Adrenal gland (tissue), 5 donors: ENCODE measurements at regions not wholly inside any gene's neighbourhood (a gene's known extent, or its start where the extent isn't known, plus 50 kb on each side); places are given as distances from the start of the nearest gene placed in this dataset.
"Not testable (repeated sequence)": the region's sequence is repeated elsewhere in the genome, so short reads cannot be mapped to it uniquely, and the experiment has no call there.

Experiments
- POLR2A ChIP-seq, 2 donors: fragments of 450-650 bp; IDR thresholded peaks; one replicate each; pipeline ENCODE4 v1.6.1; 2017; ENCODE audit warnings: antibody characterized with exemption in 2 of 2, mild to moderate bottlenecking in 2 of 2, moderate library complexity in 1 of 2
- TF ChIP-seq, protein P1 (sequence below), 6 experiments: fragments of 450-650 bp in 4 of 6; fragments of 200-600 bp in 2 of 6; sonication (generic) in 1 of 6; IDR thresholded peaks; 1 replicate in 5 of 6; 2 replicates in 1 of 6; pipeline versions ENCODE4 v1.5.1 to v1.8.0; 2016 to 2021; ENCODE audit warnings: antibody characterized with exemption in 6 of 6, mild to moderate bottlenecking in 2 of 6, moderate library complexity in 1 of 6
- donor health status: DM: no; HTN: no; CAD: no.

DNA sequence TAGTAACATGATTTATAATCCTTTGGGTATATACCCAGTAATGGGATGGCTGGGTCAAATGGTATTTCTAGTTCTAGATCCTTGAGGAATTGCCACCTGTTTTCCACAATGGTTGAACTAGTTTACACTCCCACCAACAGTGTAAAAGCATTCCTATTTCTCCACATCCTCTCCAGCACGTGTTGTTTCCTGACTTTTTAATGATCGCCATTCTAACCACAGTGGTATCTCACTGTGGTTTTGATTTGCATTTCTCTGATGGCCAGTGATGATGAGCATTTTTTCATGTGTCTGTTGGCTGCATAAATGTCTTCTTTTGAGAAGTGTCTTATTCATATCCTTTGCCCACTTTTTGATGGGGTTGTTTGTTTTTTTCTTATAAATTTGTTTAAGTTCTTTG is 152.6 kb upstream of the PFN2 start:
- TF ChIP-seq POLR2A (IDR thresholded peaks at IDR 0.05): not testable (repeated sequence)
- TF ChIP-seq, protein P1, sequence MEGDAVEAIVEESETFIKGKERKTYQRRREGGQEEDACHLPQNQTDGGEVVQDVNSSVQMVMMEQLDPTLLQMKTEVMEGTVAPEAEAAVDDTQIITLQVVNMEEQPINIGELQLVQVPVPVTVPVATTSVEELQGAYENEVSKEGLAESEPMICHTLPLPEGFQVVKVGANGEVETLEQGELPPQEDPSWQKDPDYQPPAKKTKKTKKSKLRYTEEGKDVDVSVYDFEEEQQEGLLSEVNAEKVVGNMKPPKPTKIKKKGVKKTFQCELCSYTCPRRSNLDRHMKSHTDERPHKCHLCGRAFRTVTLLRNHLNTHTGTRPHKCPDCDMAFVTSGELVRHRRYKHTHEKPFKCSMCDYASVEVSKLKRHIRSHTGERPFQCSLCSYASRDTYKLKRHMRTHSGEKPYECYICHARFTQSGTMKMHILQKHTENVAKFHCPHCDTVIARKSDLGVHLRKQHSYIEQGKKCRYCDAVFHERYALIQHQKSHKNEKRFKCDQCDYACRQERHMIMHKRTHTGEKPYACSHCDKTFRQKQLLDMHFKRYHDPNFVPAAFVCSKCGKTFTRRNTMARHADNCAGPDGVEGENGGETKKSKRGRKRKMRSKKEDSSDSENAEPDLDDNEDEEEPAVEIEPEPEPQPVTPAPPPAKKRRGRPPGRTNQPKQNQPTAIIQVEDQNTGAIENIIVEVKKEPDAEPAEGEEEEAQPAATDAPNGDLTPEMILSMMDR (IDR thresholded peaks at IDR 0.05): not testable (repeated sequence)
